Astrocyte of the cerebellum (primary cell): ENCODE measurements at regions not wholly inside any gene's neighbourhood (a gene's known extent, or its start where the extent isn't known, plus 50 kb on each side); places are given as distances from the start of the nearest gene placed in this dataset.
"Not testable (repeated sequence)": the region's sequence is repeated elsewhere in the genome, so short reads cannot be mapped to it uniquely, and the experiment has no call there.

Experiments
- DNase-seq: peaks from one replicate; pipeline ENCODE4 v3.0.0-alpha.2; 2011; ENCODE audit warnings: low read depth
- H3K4me3 ChIP-seq: 2 replicates; pipeline ENCODE4 v1.5.1; 2011; ENCODE audit warnings: mild to moderate bottlenecking, low read depth, low read length, moderate library complexity
- CTCF ChIP-seq: IDR thresholded peaks from 2 replicates; pipeline ENCODE4 v1.5.1; 2012; ENCODE audit warnings: low read length, low read depth, moderate library complexity, mild to moderate bottlenecking; ENCODE audit errors: missing control alignments
- in situ Hi-C: cut with HindIII; loops from 2 replicates; pipeline ENCODE4 v1.10.0; 2017; ENCODE audit warnings: low sequenced_read_pairs

- no peak for DNase-seq
- no peak for TF ChIP-seq CTCF
- H3K4me3 ChIP-seq = no peak overlapping the region
- in situ Hi-C loops = loop anchor here (5.0 kb wide), 1 partner anchor 97 kb away; no protein-coding TSS in a partner anchor
Observed at GRCh38 chr7:68839014-68839413, 759.3 kb upstream of the AUTS2 start.

GRCh38 chr7:68840991-68841390, 757.3 kb upstream of the AUTS2 start:
- TF ChIP-seq CTCF = no peak
- in situ Hi-C loops = no loop called here
- no peak for DNase-seq
- H3K4me3 ChIP-seq = no peak overlapping the region

GRCh38 chr7:68843985-68844384, 754.3 kb upstream of the AUTS2 start:
- in situ Hi-C loops, DNase-seq: not testable (repeated sequence)

GRCh38 chr7:68846811-68847325, 751.4 kb upstream of the AUTS2 start:
- no peak for TF ChIP-seq CTCF
- in situ Hi-C loops = no loop called here
- no peak overlapping the region for H3K4me3 ChIP-seq
- no peak for DNase-seq

More at GRCh38 chr7:68843985-68844384, 754.3 kb upstream of the AUTS2 start:
- not testable (repeated sequence) for H3K4me3 ChIP-seq

GRCh38 chr7:68853254-68853653, 745.0 kb upstream of the AUTS2 start:
- TF ChIP-seq CTCF = no peak
- DNase-seq = no peak
- in situ Hi-C loops = no loop called here
- H3K4me3 ChIP-seq = no peak overlapping the region

- no peak for TF ChIP-seq CTCF
- DNase-seq = no peak
- in situ Hi-C loops = no loop called here
- no peak overlapping the region for H3K4me3 ChIP-seq
Observed at GRCh38 chr7:68857571-68857970, 740.7 kb upstream of the AUTS2 start.

- in situ Hi-C loops = no loop called here
- H3K4me3 ChIP-seq = no peak overlapping the region
- no peak for DNase-seq
- no peak for TF ChIP-seq CTCF
Observed at GRCh38 chr7:68858497-68858896, 739.8 kb upstream of the AUTS2 start.
